GM19239 (cell line): ENCODE measurements at regions not wholly inside any gene's neighbourhood (a gene's known extent, or its start where the extent isn't known, plus 50 kb on each side); places are given as distances from the start of the nearest gene placed in this dataset.
A peak's percentile ranks its signal among the peaks of the same experiment; 100 is the strongest.

Experiments
- DNase-seq: peaks from one replicate; pipeline ENCODE4 v3.0.0; 2011; ENCODE audit warnings: low spot score; ENCODE audit not compliant: insufficient read length
- FAIRE-seq: peaks from 2 replicates; lab custom pipeline; 2011; peaks lifted over from hg19 to GRCh38; lab: Jason Lieb, UNC

- peak; percentile 87 for FAIRE-seq
- no peak for DNase-seq
Observed at GRCh38 chr17:68182011-68182306, 65.9 kb upstream of the AMZ2 start.

- peak; percentile 86 for FAIRE-seq
- DNase-seq = no peak
Observed at GRCh38 chr17:68182940-68183551, 64.8 kb upstream of the AMZ2 start.

GRCh38 chr17:68184141-68184571 is 63.7 kb upstream of the AMZ2 start:
- no peak for DNase-seq
- FAIRE-seq = no peak

GRCh38 chr17:68184816-68185436 is 62.9 kb upstream of the AMZ2 start:
- DNase-seq = no peak
- peak; percentile 91 for FAIRE-seq

- DNase-seq (no peak), FAIRE-seq (peak; percentile 66)
Observed at GRCh38 chr17:68185820-68186219, 62.0 kb upstream of the AMZ2 start.

- DNase-seq = no peak
- FAIRE-seq = no peak
Observed at GRCh38 chr17:68190495-68190894, 57.3 kb upstream of the AMZ2 start.

GRCh38 chr17:68195667-68196393 is 52.0 kb upstream of the AMZ2 start:
- FAIRE-seq (no peak), DNase-seq (no peak)

GRCh38 chr17:68196394-68197090 is 51.3 kb upstream of the AMZ2 start:
- DNase-seq (no peak), FAIRE-seq (no peak)

GRCh38 chr17:68197091-68197996 is 50.5 kb upstream of the AMZ2 start:
- no peak for DNase-seq
- no peak for FAIRE-seq

- no peak for FAIRE-seq
- no peak for DNase-seq
Observed at GRCh38 chr17:68197997-68198930, 49.6 kb upstream of the AMZ2 start.
